Germinal center (tissue), 1 donor: ENCODE measurements at regions not wholly inside any gene's neighbourhood (a gene's known extent, or its start where the extent isn't known, plus 50 kb on each side); places are given as distances from the start of the nearest gene placed in this dataset.
"Not testable (repeated sequence)": the region's sequence is repeated elsewhere in the genome, so short reads cannot be mapped to it uniquely, and the experiment has no call there.

Experiments
- DNase-seq: peaks from one replicate; pipeline ENCODE4 v3.0.0; 2012; ENCODE audit warnings: mixed read lengths, low spot score

- DNase-seq = no peak
Measured at GRCh38 chr21:28069450-28069923, 923.2 kb downstream of the LTN1 start.

GRCh38 chr21:28068455-28069358, 924.0 kb downstream of the LTN1 start:
- no peak for DNase-seq

GRCh38 chr21:28066596-28067387, 925.9 kb downstream of the LTN1 start:
- no peak for DNase-seq

GRCh38 chr21:28066076-28066475, 926.6 kb downstream of the LTN1 start:
- no peak for DNase-seq

- no peak for DNase-seq
Measured at GRCh38 chr21:28063241-28064216, 929.1 kb downstream of the LTN1 start.

GRCh38 chr21:28052956-28053355, 939.7 kb downstream of the LTN1 start:
- DNase-seq = not testable (repeated sequence)

- DNase-seq = not testable (repeated sequence)
Measured at GRCh38 chr21:28051649-28052048, 941.0 kb downstream of the LTN1 start.

GRCh38 chr21:28035692-28036091, 957.0 kb downstream of the LTN1 start:
- DNase-seq = not testable (repeated sequence)

GRCh38 chr21:28034916-28035315, 957.8 kb downstream of the LTN1 start:
- not testable (repeated sequence) for DNase-seq

- not testable (repeated sequence) for DNase-seq
Measured at GRCh38 chr21:28034334-28034733, 958.3 kb downstream of the LTN1 start.

GRCh38 chr21:28032652-28033051, 960.0 kb downstream of the LTN1 start:
- DNase-seq = not testable (repeated sequence)

- not testable (repeated sequence) for DNase-seq
Measured at GRCh38 chr21:28031066-28031465, 961.6 kb downstream of the LTN1 start.

GRCh38 chr21:28025111-28025510, 967.6 kb downstream of the LTN1 start:
- no peak for DNase-seq

- DNase-seq = no peak
Measured at GRCh38 chr21:28018741-28019669, 973.7 kb downstream of the LTN1 start.

GRCh38 chr21:28018213-28018612, 974.5 kb downstream of the LTN1 start:
- no peak for DNase-seq

GRCh38 chr21:28016571-28016970, 976.1 kb downstream of the LTN1 start:
- no peak for DNase-seq

- DNase-seq = not testable (repeated sequence)
Measured at GRCh38 chr21:28013123-28013522, 979.6 kb downstream of the LTN1 start.

GRCh38 chr21:28011970-28012369, 980.7 kb downstream of the LTN1 start:
- not testable (repeated sequence) for DNase-seq

GRCh38 chr21:28008245-28008644, 984.4 kb downstream of the LTN1 start:
- not testable (repeated sequence) for DNase-seq

GRCh38 chr21:28003627-28004026, 989.0 kb downstream of the LTN1 start:
- not testable (repeated sequence) for DNase-seq
